SK-N-SH treated with all-trans-retinoic acid at 6 μM for 48 hours (cell line): ENCODE measurements at regions not wholly inside any gene's neighbourhood (a gene's known extent, or its start where the extent isn't known, plus 50 kb on each side); places are given as distances from the start of the nearest gene placed in this dataset.

Experiments used
- ATAC-seq: fragments of 200-7000 bp; cut with Tn5 transposase; 3 replicates; pipeline ENCODE4 v1.9.1; 2020; ENCODE audit warnings: mild to moderate bottlenecking, moderate library complexity
- ARNTL ChIP-seq: fragments of 450-650 bp; formaldehyde crosslinking; IDR thresholded peaks from 2 replicates; pipeline ENCODE4 v1.5.0; 2020; ENCODE audit warnings: low read depth, mild to moderate bottlenecking, moderate library complexity, borderline replicate concordance
- CSDC2 ChIP-seq: fragments of 250-450 bp; sonication (Bioruptor Pico); IDR thresholded peaks from 2 replicates; pipeline ENCODE4 v1.5.0; 2020; ENCODE audit warnings: mild to moderate bottlenecking, moderate library complexity
- ESRRG ChIP-seq: fragments of 250-450 bp; sonication (Bioruptor Pico); IDR thresholded peaks from 2 replicates; pipeline ENCODE4 v1.6.1; 2021; ENCODE audit warnings: mild to moderate bottlenecking
- GLIS3 ChIP-seq: fragments of 250-450 bp; sonication (Bioruptor Pico); IDR thresholded peaks from 2 replicates; pipeline ENCODE4 v1.5.0; 2020; ENCODE audit warnings: mild to moderate bottlenecking, moderate library complexity
- ISL1 ChIP-seq: fragments of 250-450 bp; sonication (Bioruptor Pico); IDR thresholded peaks from 2 replicates; pipeline ENCODE4 v2.1.2; 2022; ENCODE audit warnings: mild to moderate bottlenecking, moderate library complexity
- OSR1 ChIP-seq: fragments of 250-450 bp; sonication (Bioruptor Pico); IDR thresholded peaks from 2 replicates; pipeline ENCODE4 v1.8.0; 2022; ENCODE audit warnings: moderate library complexity, mild to moderate bottlenecking, inconsistent platforms
- PPARA ChIP-seq: fragments of 250-450 bp; sonication (Bioruptor Pico); IDR thresholded peaks from 2 replicates; pipeline ENCODE4 v1.5.0; 2020; ENCODE audit warnings: mild to moderate bottlenecking, borderline replicate concordance
- RARB ChIP-seq: fragments of 250-450 bp; sonication (Bioruptor Pico); IDR thresholded peaks from 2 replicates; pipeline ENCODE4 v1.8.0; 2021; ENCODE audit warnings: mild to moderate bottlenecking, moderate library complexity
- SNAI2 ChIP-seq: fragments of 250-450 bp; sonication (Bioruptor Pico); IDR thresholded peaks from 2 replicates; pipeline ENCODE4 v1.5.0; 2020; ENCODE audit warnings: mild to moderate bottlenecking, moderate library complexity
- TCF4 ChIP-seq: fragments of 250-450 bp; sonication (Bioruptor Pico); IDR thresholded peaks from 2 replicates; pipeline ENCODE4 v1.8.0; 2021; ENCODE audit warnings: mild to moderate bottlenecking, moderate library complexity, borderline replicate concordance
- TOX ChIP-seq: fragments of 250-450 bp; sonication (Bioruptor Pico); IDR thresholded peaks from 2 replicates; pipeline ENCODE4 v1.8.0; 2021; ENCODE audit warnings: mild to moderate bottlenecking, moderate library complexity, borderline replicate concordance
- ZC3H10 ChIP-seq: fragments of 250-450 bp; sonication (Bioruptor Pico); IDR thresholded peaks from 2 replicates; pipeline ENCODE4 v1.5.1; 2021; ENCODE audit warnings: mild to moderate bottlenecking, moderate library complexity
- ZFP3 ChIP-seq: fragments of 250-450 bp; sonication (Bioruptor Pico); IDR thresholded peaks from 2 replicates; pipeline ENCODE4 v1.5.0; 2020; ENCODE audit warnings: mild to moderate bottlenecking, moderate library complexity
- ZFP30 ChIP-seq: fragments of 450-650 bp; formaldehyde crosslinking; IDR thresholded peaks from 2 replicates; pipeline ENCODE4 v1.5.0; 2022; ENCODE audit warnings: mild to moderate bottlenecking, moderate library complexity
- ZNF565 ChIP-seq: fragments of 450-650 bp; formaldehyde crosslinking; conservative IDR thresholded peaks from 2 replicates; pipeline ENCODE4 v1.5.0; 2020; ENCODE audit warnings: low read depth, mild to moderate bottlenecking, moderate library complexity
- ZNF70 ChIP-seq: fragments of 450-650 bp; formaldehyde crosslinking; IDR thresholded peaks from 2 replicates; pipeline ENCODE4 v1.5.0; 2020; ENCODE audit warnings: mild to moderate bottlenecking, moderate library complexity
- ZNF8 ChIP-seq: fragments of 450-650 bp; formaldehyde crosslinking; IDR thresholded peaks from 2 replicates; pipeline ENCODE4 v1.5.0; 2020; ENCODE audit warnings: mild to moderate bottlenecking, moderate library complexity
- TF ChIP-seq, protein P1 (sequence below): fragments of 250-450 bp; sonication (Bioruptor Pico); IDR thresholded peaks from 2 replicates; pipeline ENCODE4 v1.5.1; 2020; ENCODE audit warnings: low read depth, mild to moderate bottlenecking, moderate library complexity
- TF ChIP-seq, protein P2 (sequence below): fragments of 250-450 bp; sonication (Bioruptor Pico); IDR thresholded peaks from 2 replicates; pipeline ENCODE4 v1.5.1; 2021; ENCODE audit warnings: mild to moderate bottlenecking, moderate library complexity
- TF ChIP-seq, protein P3 (sequence below): fragments of 250-450 bp; sonication (Bioruptor Pico); IDR thresholded peaks from 2 replicates; pipeline ENCODE4 v1.8.0; 2020; ENCODE audit warnings: mild to moderate bottlenecking, moderate library complexity, borderline replicate concordance
- TF ChIP-seq, protein P4 (sequence below): fragments of 250-450 bp; sonication (Bioruptor Pico); IDR thresholded peaks from 2 replicates; pipeline ENCODE4 v1.8.0; 2021; ENCODE audit warnings: low read depth, mild to moderate bottlenecking, moderate library complexity, borderline replicate concordance
- TF ChIP-seq, protein P5 (sequence below): fragments of 250-450 bp; sonication (Bioruptor Pico); IDR thresholded peaks from 2 replicates; pipeline ENCODE4 v1.5.0; 2020; ENCODE audit warnings: mild to moderate bottlenecking, moderate library complexity

DNA sequence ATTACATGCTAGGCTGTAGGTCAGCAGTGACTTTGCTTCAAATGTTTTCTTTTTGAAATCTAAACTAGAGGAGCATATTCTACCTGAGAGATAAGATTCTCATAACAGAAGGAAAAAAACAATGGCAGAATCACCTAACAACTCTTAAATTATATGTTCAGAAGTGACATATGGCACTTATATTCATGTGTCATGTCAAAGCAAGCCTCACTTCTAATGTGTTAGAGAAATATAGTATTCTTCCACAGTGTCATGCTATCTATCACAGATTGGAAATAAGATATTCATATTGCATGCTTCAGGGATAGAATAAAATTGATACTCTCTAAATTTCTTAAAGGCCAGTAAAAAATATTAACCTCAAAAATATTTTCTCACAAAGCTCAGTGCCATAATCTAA lies 874.6 kb upstream of the PRMT6 start:
- TF ChIP-seq, protein P1, sequence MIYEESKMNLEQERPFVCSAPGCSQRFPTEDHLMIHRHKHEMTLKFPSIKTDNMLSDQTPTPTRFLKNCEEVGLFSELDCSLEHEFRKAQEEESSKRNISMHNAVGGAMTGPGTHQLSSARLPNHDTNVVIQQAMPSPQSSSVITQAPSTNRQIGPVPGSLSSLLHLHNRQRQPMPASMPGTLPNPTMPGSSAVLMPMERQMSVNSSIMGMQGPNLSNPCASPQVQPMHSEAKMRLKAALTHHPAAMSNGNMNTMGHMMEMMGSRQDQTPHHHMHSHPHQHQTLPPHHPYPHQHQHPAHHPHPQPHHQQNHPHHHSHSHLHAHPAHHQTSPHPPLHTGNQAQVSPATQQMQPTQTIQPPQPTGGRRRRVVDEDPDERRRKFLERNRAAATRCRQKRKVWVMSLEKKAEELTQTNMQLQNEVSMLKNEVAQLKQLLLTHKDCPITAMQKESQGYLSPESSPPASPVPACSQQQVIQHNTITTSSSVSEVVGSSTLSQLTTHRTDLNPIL (CRISPR knock-in tag) = no peak
- TF ChIP-seq ARNTL (CRISPR knock-in tag) (no peak), RARB (CRISPR knock-in tag) (no peak), GLIS3 (CRISPR knock-in tag) (no peak), ZFP3 (CRISPR knock-in tag) (no peak), SNAI2 (CRISPR knock-in tag) (no peak), ZNF565 (CRISPR knock-in tag) (no peak), TCF4 (CRISPR knock-in tag) (no peak), ZNF70 (no peak)
- no peak for ATAC-seq

DNA sequence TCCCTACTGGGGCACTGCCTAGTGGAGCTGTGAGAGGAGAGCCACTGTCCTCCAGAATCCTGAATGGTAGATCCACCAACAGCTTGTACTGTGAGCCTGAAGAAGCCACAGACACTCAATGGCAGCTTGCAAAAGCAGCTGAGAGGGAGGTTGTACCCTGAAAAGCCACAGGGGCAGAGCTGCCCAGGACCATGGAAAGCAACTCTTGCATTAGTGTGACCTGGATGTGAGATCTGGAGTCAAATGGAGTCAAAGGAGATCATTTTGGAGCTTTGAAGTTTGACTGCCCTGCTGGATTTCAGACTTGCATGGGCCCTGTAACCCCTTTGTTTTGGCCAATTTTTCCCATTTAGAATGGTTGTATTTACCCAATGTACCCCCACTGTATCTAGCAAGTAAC lies 871.4 kb upstream of the PRMT6 start:
- TF ChIP-seq ZNF8 (no peak), RARB (CRISPR knock-in tag) (no peak)
- no peak for ATAC-seq

DNA sequence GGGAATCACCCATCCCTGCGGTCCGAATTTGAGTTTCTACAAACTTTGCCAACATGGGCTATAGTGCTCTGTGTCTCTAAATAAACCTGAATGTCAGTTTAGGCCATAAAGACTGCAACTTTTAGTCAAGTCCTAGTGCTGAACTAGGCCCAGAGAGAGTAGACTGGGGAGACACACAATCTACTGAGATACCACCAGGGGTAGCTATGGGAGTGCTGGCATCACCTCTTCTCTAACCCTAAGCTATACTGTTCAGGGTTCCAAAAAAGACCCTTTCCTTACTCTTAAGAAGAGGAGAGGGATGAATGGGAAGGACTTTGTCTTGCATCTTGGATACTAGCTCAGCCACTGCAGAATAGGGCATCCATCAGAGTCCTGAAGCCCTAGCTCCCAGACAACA lies 866.7 kb upstream of the PRMT6 start:
- TF ChIP-seq, protein P2, sequence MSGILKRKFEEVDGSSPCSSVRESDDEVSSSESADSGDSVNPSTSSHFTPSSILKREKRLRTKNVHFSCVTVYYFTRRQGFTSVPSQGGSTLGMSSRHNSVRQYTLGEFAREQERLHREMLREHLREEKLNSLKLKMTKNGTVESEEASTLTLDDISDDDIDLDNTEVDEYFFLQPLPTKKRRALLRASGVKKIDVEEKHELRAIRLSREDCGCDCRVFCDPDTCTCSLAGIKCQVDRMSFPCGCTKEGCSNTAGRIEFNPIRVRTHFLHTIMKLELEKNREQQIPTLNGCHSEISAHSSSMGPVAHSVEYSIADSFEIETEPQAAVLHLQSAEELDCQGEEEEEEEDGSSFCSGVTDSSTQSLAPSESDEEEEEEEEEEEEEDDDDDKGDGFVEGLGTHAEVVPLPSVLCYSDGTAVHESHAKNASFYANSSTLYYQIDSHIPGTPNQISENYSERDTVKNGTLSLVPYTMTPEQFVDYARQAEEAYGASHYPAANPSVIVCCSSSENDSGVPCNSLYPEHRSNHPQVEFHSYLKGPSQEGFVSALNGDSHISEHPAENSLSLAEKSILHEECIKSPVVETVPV (CRISPR knock-in tag) = no peak
- TF ChIP-seq TOX (CRISPR knock-in tag) = no peak
- TF ChIP-seq ZNF70 = no peak
- no peak for TF ChIP-seq GLIS3 (CRISPR knock-in tag)
- no peak for TF ChIP-seq CSDC2
- TF ChIP-seq, protein P3, sequence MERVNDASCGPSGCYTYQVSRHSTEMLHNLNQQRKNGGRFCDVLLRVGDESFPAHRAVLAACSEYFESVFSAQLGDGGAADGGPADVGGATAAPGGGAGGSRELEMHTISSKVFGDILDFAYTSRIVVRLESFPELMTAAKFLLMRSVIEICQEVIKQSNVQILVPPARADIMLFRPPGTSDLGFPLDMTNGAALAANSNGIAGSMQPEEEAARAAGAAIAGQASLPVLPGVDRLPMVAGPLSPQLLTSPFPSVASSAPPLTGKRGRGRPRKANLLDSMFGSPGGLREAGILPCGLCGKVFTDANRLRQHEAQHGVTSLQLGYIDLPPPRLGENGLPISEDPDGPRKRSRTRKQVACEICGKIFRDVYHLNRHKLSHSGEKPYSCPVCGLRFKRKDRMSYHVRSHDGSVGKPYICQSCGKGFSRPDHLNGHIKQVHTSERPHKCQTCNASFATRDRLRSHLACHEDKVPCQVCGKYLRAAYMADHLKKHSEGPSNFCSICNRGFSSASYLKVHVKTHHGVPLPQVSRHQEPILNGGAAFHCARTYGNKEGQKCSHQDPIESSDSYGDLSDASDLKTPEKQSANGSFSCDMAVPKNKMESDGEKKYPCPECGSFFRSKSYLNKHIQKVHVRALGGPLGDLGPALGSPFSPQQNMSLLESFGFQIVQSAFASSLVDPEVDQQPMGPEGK (CRISPR knock-in tag) = no peak
- no peak for TF ChIP-seq RARB (CRISPR knock-in tag)
- no peak for TF ChIP-seq ZC3H10 (CRISPR knock-in tag)
- no peak for TF ChIP-seq PPARA (CRISPR knock-in tag)
- TF ChIP-seq, protein P4, sequence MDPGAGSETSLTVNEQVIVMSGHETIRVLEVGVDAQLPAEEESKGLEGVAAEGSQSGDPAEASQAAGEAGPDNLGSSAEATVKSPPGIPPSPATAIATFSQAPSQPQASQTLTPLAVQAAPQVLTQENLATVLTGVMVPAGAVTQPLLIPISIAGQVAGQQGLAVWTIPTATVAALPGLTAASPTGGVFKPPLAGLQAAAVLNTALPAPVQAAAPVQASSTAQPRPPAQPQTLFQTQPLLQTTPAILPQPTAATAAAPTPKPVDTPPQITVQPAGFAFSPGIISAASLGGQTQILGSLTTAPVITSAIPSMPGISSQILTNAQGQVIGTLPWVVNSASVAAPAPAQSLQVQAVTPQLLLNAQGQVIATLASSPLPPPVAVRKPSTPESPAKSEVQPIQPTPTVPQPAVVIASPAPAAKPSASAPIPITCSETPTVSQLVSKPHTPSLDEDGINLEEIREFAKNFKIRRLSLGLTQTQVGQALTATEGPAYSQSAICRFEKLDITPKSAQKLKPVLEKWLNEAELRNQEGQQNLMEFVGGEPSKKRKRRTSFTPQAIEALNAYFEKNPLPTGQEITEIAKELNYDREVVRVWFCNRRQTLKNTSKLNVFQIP (CRISPR knock-in tag) = no peak
- TF ChIP-seq ESRRG (CRISPR knock-in tag) = no peak
- TF ChIP-seq ZFP3 (CRISPR knock-in tag) = no peak
- no peak for TF ChIP-seq ARNTL (CRISPR knock-in tag)
- no peak for TF ChIP-seq ZFP30 (CRISPR knock-in tag)
- no peak for TF ChIP-seq ISL1 (CRISPR knock-in tag)
- TF ChIP-seq OSR1 (CRISPR knock-in tag) = no peak
- TF ChIP-seq, protein P5, sequence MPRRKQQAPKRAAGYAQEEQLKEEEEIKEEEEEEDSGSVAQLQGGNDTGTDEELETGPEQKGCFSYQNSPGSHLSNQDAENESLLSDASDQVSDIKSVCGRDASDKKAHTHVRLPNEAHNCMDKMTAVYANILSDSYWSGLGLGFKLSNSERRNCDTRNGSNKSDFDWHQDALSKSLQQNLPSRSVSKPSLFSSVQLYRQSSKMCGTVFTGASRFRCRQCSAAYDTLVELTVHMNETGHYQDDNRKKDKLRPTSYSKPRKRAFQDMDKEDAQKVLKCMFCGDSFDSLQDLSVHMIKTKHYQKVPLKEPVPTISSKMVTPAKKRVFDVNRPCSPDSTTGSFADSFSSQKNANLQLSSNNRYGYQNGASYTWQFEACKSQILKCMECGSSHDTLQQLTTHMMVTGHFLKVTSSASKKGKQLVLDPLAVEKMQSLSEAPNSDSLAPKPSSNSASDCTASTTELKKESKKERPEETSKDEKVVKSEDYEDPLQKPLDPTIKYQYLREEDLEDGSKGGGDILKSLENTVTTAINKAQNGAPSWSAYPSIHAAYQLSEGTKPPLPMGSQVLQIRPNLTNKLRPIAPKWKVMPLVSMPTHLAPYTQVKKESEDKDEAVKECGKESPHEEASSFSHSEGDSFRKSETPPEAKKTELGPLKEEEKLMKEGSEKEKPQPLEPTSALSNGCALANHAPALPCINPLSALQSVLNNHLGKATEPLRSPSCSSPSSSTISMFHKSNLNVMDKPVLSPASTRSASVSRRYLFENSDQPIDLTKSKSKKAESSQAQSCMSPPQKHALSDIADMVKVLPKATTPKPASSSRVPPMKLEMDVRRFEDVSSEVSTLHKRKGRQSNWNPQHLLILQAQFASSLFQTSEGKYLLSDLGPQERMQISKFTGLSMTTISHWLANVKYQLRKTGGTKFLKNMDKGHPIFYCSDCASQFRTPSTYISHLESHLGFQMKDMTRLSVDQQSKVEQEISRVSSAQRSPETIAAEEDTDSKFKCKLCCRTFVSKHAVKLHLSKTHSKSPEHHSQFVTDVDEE (CRISPR knock-in tag) = no peak
- ATAC-seq = no peak
